ENCODE measurements at regions not wholly inside any gene's neighbourhood (a gene's known extent, or its start where the extent isn't known, plus 50 kb on each side); places are given as distances from the start of the nearest gene placed in this dataset.

DNA sequence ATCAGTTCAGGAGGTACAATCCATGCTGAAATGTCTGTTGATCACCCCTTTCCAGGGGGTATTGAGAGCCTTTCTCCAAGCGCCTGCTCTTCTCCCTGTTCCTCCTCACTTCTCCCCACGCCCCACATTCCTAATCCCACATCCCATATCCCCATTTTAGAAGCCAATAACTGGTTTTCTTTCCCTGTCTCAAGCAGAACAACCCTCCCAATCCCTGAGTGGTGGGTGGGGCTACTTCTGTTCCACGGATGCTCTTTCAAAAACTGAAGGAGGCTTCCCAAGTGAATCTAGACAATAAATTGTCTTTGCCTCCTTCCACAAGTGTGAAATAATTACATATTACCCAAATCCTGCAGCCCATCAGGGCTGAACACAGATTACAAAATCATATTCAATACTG, 77.0 kb upstream of the SEMA6A start:
- TF ChIP-seq ARNT (IDR thresholded peaks at IDR 0.05), result no peak
- TF ChIP-seq NFRKB (IDR thresholded peaks at IDR 0.05), result no peak
- no peak for TF ChIP-seq HDGF (IDR thresholded peaks at IDR 0.05; ENCODE audit: borderline replicate concordance)
- no peak for TF ChIP-seq FOXM1 (IDR thresholded peaks at IDR 0.05; ENCODE audit: borderline replicate concordance)
- TF ChIP-seq TARDBP (IDR thresholded peaks at IDR 0.05), result no peak
- no peak for TF ChIP-seq SP1 (IDR thresholded peaks at IDR 0.05)
- no peak for TF ChIP-seq LEF1 (IDR thresholded peaks at IDR 0.05; ENCODE audit: borderline replicate concordance)
- no peak for TF ChIP-seq BHLHE40 (IDR thresholded peaks at IDR 0.05; ENCODE audit: borderline replicate concordance)
- TF ChIP-seq FOXA1 (IDR thresholded peaks at IDR 0.05), result no peak

All from HEK293T (cell line).